GM12892 (cell line): ENCODE measurements at regions not wholly inside any gene's neighbourhood (a gene's known extent, or its start where the extent isn't known, plus 50 kb on each side); places are given as distances from the start of the nearest gene placed in this dataset.

Experiments
- DNase-seq: peaks from one replicate; pipeline ENCODE4 v3.0.0; 2011; ENCODE audit not compliant: insufficient read length
- FAIRE-seq: peaks from 2 replicates; lab custom pipeline; 2011; peaks lifted over from hg19 to GRCh38; lab: Jason Lieb, UNC
- POLR2A ChIP-seq: IDR thresholded peaks from 2 replicates; pipeline ENCODE4 v1.6.1; 2011; ENCODE audit warnings: low read depth, low read length, control low read depth
- POLR2AphosphoS5 ChIP-seq: IDR thresholded peaks from 2 replicates; pipeline ENCODE4 v1.6.1; 2011; ENCODE audit warnings: low read depth, low read length, control low read depth
- TAF1 ChIP-seq: IDR thresholded peaks from 2 replicates; pipeline ENCODE4 v1.6.1; 2011; ENCODE audit warnings: low read depth, mild to moderate bottlenecking, control low read depth, low read length, borderline replicate concordance

- TF ChIP-seq POLR2A (no peak), POLR2AphosphoS5 (no peak), TAF1 (no peak)
- no peak for FAIRE-seq
These were observed 325.8 kb downstream of the AJAP1 start for GRCh38 chr1:4980211-4980610.

DNA sequence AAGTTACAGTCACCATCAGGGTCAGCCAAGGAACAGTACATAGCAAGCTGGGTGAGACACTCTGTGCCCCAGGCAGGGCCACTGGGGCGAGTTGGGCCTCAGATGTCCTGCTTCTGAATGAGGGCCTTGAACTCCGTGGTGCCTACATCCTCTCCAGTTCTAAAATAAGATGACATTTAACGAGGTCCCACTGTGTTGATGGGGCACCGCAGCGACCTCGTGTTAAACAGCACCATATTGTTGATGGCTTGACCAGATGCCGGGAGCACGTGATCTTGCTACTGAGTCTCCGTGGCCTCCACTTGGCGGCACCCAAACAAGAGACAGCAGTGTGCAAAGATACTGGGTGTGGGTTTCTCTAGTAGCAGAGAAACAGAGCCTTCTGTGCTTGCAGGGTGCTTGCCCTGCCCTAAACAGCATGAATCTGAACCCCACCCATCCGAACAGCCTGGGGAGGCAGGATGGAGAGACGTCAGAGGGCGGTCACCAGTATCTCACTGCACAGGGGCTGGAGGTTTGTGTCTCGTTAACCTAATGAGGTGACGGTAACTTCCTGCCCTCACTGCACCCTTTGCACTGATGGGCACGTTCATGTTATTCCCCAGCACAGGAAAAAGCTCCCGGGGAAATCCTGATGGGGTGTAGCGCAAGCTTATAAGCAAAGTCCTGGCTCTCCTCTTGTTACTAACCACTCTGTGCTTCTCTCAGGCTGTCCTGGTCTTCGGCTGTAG, 324.4 kb downstream of the AJAP1 start:
- FAIRE-seq, result no peak
- no peak for TF ChIP-seq POLR2AphosphoS5
- no peak for TF ChIP-seq TAF1
- no peak for TF ChIP-seq POLR2A
- no peak for DNase-seq

More at GRCh38 chr1:4980211-4980610, 325.8 kb downstream of the AJAP1 start:
- no peak for DNase-seq

DNA sequence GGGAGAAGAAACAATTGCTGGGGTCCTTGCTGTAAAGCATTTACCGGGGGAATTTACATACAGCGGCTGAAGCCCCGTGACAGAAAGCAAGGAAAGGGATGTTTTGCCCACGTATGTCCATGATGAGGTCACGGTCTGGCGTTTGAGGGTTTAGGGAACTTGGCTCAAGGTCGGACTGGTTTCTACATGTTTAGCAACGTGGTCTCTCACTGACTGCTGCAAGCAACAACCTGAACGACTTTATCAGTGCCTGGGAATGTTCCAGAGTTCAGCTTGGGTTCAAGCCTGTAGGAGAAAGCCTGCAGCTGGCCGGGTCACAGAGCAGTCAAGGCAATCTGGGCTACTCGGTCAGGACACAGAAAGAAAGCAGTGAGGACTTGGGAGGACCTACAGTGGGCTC, 323.3 kb downstream of the AJAP1 start:
- FAIRE-seq (no peak), DNase-seq (no peak)
- TF ChIP-seq POLR2AphosphoS5 (no peak), TAF1 (no peak), POLR2A (no peak)

DNA sequence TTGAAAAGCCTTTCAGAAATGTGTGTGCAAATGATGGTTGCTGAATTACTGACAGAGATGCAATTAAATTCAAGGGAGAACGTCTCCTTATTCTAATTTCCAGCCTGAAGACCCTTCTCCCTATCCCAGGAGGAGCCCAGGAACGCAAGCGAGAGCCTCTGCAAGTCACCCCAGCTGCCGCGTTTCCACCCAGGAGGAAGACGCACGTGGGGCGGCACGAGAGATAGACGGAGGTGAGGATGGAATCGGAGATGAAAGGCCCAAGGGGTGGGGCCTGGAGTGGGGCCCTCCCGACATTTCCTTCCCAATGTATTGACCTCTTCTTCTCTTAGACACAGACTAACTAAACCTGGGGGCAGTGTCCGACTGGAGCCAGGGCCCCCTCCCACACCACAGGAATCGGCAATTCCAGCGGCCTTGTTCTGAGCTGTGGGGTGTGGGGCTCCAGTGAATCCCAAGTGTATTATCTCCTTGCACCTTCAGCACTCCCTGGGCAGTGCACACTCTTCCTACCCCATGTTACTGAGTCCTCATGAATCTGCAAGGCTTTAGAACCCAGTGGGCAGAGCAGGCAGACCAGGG, 322.5 kb downstream of the AJAP1 start:
- no peak for FAIRE-seq

GRCh38 chr1:4975856-4976255, 321.4 kb downstream of the AJAP1 start:
- DNase-seq (no peak), FAIRE-seq (no peak)
- TF ChIP-seq TAF1, result no peak
- TF ChIP-seq POLR2AphosphoS5, result no peak
- no peak for TF ChIP-seq POLR2A

More for the DNA sequence above, 322.5 kb downstream of the AJAP1 start:
- DNase-seq, result no peak
- TF ChIP-seq TAF1 (no peak), POLR2A (no peak)

DNA sequence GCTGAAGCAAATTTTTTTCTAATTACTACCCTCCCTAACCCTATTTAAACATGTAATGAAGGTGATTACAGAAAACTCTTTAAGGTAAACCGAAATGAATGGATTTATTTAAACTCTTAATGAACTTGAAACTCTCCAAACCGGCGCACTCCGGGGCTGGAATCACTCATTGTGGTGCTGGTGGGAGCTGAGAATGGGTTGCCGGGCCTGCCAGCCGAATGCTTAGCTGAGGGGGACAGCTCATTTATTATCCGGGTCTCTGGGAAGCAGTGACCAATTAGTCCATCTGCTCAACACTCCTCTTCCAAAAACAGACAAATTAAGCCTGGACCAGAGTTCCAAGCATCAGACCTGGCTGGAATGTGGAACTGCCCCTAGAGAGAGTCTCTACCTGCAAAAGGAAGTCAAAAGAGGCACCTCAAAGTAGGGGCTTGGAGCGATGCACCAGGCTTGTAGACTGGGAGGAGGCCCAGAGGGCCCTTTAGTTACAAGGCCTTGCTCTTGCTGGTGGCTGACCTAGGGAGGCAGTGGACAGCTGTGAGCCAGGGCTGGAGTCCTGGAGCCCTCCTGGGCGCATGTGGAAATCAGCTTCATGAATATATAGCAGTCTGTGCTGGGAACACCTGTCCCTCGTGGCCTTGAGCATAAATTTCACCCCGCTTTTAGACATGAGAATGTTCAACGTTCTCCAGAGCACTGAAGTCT, 320.7 kb downstream of the AJAP1 start:
- FAIRE-seq, result no peak

DNA sequence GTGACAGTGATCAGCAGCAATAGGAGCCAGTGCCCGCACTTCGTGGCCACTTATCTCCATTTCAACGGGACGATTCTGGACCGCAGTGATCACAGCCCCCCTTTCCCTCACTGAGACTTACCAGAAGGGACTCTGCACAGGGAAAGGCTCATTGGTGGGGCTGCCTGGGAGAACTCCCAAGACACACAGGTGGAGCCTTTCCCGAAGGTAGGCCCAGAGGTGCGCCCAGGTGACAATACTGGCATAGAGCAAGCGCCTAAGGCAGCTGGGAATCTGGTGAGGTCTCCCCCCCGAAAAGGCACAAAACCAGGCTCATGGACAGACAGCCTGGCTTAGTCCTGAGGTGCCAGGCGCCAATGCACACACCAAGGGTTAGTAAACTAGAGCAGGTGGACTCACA, 318.9 kb downstream of the AJAP1 start:
- DNase-seq (no peak), FAIRE-seq (no peak)
- TF ChIP-seq POLR2A (no peak), POLR2AphosphoS5 (no peak), TAF1 (no peak)

More for the DNA sequence above, 320.7 kb downstream of the AJAP1 start:
- no peak for DNase-seq
- TF ChIP-seq POLR2A, result no peak
- no peak for TF ChIP-seq POLR2AphosphoS5
- no peak for TF ChIP-seq TAF1

GRCh38 chr1:4972761-4973320, 318.4 kb downstream of the AJAP1 start:
- DNase-seq, result no peak

GRCh38 chr1:4971666-4972065, 317.3 kb downstream of the AJAP1 start:
- FAIRE-seq, result no peak
- TF ChIP-seq POLR2A (no peak), TAF1 (no peak), POLR2AphosphoS5 (no peak)
- DNase-seq, result no peak

More at GRCh38 chr1:4972761-4973320, 318.4 kb downstream of the AJAP1 start:
- TF ChIP-seq POLR2A (no peak), TAF1 (no peak), POLR2AphosphoS5 (no peak)
- no peak for FAIRE-seq

- DNase-seq (no peak), FAIRE-seq (no peak)
- no peak for TF ChIP-seq TAF1
- TF ChIP-seq POLR2A, result no peak
These were observed 316.1 kb downstream of the AJAP1 start for GRCh38 chr1:4970532-4970931.

DNA sequence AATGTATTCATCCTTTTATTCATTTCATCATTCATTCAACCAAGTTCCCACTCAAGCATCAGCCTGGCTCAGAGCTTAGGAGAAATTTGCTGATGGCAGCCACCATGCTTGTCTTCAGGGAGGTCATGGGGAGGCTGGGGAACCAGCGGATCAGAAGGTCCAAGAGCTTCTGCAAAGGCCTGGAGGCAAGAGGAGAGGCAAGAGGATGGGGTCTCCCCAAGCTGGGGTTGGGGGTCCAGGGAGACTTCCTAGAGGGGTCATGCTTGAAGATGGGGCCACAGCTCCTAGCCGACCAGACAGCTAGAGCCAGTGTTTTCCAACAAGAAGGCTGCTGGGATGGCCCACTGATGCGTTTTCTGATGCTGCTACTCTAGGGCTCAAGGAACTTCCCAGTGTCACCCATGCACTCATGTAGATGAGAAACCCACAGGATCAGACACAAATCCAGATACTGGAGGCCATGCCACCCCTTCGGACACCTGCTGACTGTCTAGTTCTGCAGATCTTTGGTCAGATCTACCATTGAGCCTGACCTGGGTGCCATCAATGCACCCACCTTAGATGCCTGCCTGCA, 315.2 kb downstream of the AJAP1 start:
- DNase-seq, result no peak
- TF ChIP-seq TAF1 (no peak), POLR2AphosphoS5 (no peak), POLR2A (no peak)
- no peak for FAIRE-seq
